GM21390 (cell line): ENCODE measurements at regions not wholly inside any gene's neighbourhood (a gene's known extent, or its start where the extent isn't known, plus 50 kb on each side); places are given as distances from the start of the nearest gene placed in this dataset.
"Not testable (repeated sequence)": the region's sequence is repeated elsewhere in the genome, so short reads cannot be mapped to it uniquely, and the experiment has no call there.

Experiments
- ATAC-seq: cut with Tn5 transposase; IDR thresholded peaks from one replicate; pipeline ENCODE4 v1.9.1; 2021; ENCODE audit not compliant: unreplicated experiment

DNA sequence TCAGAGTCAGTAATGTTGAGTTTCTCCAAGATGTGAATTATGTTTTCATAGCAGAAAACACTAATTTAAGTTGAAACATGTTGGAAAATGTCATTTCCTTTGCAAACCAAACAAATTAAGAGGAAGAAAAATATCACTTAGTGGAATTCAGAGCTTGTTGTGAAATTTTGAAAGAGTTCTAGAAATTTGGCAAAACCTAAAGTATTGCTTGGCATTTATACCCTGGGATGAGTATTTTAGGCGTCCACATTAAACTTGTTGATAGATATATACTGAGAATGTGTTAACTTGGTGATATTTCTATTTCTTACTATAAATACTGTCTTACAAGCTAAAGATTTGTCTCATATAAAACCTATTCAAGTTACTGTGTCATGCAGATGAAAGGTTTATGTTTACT is 335.2 kb downstream of the NSUN3 start:
- ATAC-seq, result no peak

DNA sequence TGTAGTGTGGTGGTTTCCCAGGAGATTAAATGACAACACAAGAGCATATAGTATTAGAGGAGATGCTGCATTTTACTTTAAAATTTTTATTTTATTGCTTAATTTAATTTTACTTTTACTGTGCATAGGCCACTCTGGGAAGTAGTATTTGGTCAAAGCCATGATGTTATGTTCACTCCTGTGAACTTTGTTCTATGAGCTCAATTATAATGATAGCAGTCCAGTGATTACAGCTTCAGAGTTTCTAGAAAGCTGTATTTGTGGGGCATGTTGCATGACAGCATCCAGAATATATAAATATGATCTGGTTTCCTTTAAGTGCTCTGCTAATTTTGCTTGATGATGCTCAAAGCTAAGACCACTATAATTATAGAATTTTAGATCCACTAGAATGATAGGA is 338.6 kb downstream of the NSUN3 start:
- ATAC-seq, result no peak

DNA sequence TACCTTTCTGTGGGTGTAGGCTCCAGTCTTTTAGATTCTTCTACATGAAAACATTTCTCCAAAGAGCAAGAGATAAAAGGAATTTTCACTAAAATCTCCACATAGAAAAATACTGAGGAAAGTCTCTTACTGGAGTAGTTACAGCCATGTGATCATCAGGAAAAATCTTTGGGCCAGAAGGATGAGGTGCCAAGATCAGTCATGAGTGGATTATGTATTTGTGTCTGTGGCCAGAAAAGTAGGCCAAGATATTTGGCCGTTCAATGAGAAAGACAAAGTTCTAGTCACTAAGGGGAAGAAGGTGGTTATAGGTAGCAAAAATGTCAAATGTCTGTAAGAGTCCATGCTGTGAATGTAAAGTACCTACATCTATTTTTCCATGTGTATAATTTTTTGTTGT is 339.3 kb downstream of the NSUN3 start:
- ATAC-seq, result no peak

DNA sequence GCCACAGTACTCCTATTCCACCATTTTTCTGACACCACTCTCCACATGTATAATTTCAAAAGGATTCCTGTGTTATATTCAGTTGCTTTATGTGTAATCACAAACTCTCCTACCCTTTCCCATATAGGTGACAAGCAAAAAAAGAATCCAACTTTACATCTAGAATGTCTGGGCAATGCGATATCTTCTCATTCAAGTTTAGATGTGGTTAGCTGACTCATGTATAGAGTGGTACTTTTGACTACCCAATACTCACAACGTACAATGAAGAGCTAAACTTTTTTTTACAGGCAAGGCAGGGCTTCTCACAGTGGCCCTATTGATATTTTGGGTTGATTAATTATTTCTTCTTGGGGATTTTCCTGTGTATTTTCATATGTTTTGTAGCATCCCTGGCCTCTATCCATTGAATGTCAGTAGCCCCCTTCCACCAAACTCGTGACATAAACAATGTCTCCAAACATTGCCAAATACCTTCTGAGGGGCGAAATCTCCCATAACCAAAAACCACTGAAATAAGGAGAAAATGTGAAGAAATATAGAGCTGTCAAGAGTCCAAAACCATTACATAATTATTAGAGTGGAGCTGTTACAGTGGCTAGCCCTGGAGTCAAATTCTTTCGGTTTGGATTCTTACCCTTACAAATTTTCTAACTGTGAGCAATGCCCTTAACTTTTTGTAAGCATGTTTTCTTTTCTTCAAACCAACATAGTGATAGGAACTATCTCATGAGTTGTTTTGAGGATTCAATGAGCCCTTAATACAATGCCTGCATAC is 342.6 kb downstream of the NSUN3 start:
- no peak for ATAC-seq

DNA sequence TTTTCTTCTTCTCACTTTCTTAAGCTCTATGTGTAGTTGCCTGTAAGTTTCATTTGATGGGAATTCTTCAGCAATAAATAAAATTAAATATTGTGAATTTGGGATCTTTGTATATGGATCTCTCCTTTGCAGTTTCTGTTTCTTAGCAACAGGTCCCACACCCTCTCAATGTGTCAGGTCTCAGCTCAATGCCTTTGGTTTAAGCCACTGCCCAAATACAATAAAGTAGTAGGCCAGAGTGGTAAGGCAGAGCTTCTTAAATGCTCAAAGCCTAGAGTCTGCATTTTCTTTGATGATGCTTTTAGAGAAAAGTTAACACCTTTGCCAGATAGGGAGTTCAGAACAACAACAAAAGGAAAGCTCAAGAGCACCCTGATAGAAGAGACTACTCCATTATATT is 343.7 kb downstream of the NSUN3 start:
- ATAC-seq, result no peak

DNA sequence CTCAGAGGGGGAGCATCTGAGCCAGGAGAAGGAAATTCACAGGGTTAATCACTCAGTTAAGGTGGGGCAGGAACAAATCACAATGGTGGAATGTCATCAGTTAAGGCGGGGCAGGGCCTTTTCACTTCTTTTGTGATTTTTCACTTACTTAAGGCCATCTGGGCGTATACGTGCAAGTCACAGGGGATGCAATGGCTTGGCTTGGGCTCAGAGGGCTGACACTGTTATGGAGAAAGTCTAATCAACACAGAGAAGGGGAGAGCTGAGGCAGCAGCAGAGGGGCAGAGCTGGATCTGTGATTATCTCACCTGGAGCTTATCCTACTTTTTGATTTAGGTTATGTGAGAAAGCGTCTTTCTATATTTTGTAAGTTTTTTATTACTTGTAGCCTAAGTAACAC is 350.1 kb downstream of the NSUN3 start:
- not testable (repeated sequence) for ATAC-seq

DNA sequence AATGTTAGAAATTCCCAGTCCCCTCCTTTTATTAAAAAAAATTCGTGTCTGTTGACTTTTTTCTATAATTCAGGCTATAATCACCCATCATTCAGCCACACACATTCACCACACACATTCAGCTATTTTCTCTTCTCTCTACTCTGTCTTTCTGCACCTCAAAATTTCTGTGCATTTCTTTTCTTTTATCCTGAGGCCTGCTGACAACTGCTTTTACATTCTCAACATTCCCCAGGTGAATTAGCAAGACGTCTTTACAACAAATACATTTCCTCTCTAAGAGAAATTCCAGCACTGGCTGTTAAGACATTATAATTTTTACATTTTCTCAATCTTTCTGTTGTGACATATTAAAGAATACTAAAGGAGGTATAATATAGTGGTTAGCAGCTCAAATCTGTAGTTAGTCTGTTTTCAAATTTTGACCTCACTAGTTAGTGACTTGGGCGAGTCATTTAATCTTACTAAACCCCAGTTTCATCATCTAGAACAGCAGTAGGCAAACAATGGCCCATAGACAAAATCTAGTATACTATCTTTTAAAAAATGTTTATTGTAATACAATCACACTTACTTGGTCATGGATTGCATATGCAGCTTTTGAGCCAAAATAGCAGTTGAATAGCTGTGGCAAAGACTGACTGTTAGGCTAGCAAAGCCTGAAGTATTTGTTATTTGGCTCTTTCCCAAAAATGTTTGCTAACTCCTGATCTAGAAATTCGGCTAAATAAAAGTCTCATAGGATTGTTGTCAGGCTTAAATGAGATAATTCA is 350.7 kb downstream of the NSUN3 start:
- ATAC-seq, result no peak

DNA sequence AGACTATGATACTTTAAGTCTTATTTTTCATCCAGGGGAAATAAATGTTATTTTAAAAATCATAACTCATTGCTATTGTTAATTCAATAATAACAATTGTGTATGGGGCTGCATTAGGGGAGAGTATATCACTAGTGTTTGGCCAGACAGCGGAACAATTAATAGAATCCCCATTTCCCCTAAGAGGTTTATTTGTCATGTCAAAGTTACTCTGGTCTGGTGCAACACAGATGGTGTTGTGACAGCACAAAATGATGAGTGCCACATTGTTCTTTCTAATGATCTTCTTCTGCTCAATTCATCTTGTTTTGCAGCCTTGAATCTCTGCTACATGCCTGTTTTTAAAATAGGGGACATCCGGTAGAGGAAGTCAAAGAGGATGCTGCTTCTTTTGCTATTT is 351.6 kb downstream of the NSUN3 start:
- no peak for ATAC-seq

DNA sequence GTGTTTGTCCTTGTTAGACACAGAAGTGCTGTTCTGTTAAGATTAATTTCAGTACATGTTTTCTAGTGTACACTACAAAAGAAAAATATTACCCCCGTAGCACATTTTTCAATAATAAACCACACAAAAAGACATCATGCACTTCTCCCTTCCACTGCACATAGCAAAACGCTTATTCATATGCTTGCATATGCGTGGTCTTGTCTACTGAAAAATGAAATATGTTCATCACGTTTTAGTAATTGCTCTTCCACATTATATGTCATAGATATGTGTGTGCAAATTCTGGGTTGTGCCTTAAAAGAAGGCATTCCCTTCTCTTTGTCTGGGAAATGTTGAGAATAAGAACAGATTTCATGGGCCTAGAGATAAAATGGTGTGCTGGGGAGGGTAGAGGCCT is 353.9 kb downstream of the NSUN3 start:
- no peak for ATAC-seq

DNA sequence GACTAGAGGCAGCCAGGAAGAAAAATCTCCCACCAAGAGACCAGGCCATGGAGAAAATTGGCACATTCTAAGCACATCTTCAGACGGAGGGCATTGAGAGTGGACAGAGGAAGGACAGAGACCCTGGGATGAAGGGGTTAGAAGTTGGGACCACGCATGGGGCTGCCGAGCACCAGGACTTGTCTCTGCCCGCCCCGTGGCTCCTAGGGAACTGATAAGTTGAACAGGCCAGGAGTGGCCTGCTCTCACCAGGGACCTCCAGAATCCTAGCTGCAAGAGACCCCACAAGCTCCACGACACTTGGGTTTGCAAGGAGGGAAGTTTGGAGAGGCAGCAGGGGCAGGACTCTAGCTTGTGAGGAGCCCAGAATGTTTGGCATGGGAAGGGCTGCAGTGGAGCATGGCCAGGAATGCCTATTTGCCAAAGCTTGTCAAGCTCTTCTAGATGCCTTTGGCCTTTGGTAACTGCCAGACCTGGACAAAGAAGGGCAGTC is 355.1 kb downstream of the NSUN3 start:
- no peak for ATAC-seq

DNA sequence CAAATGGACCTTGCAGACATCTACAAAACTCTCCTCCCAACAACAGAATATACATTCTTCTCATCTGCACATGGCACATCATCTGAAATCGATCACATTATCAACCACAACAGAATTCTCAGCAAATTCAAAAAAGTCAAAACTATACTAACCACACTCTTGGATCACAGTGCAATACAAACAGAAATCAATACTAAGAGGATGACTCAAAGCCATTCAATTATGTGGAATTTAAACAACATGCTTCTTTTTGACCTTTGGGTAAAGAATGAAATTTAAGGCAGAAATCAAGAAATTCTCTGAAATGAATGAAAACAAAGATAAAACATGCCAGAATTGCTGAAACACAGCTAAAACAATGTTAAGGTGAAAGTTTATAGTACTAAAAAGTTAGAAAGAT is 358.1 kb downstream of the NSUN3 start:
- ATAC-seq, result no peak

DNA sequence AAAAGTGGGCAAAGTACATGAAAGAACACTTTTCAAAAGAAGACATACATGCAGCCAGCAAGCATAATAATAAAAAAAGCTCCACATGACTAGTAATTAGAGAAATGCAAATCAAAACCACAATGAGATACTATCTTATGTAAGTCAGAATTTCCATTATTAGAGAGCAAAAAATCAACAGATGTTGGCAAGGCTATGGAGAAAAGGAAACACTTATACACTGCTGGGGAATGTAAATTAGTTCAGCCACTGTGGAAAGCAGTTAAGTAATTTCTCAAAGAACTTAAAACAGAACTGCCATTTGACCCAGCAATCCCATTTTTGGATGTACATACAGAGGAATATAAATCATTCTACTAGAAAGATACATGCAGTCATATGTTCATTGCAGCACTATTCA is 360.7 kb downstream of the NSUN3 start:
- no peak for ATAC-seq

DNA sequence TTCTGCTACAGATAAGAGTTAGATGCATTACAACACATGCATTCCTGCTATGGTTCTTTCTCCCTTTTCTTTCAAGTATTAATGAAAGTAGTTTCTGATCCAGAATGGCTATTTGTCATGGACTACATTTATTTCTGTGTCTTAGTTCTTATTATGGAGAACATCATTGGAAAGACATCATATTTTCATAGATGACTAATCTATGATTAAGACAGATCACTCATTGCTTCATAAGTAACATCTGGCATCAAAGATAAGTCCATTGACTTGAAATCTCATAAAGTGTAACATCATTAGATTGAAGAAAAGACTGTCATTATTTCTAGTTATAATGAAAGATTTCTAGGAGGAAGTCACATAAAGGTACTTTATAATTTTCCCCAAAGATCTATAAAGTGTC is 366.7 kb downstream of the NSUN3 start:
- ATAC-seq, result no peak

DNA sequence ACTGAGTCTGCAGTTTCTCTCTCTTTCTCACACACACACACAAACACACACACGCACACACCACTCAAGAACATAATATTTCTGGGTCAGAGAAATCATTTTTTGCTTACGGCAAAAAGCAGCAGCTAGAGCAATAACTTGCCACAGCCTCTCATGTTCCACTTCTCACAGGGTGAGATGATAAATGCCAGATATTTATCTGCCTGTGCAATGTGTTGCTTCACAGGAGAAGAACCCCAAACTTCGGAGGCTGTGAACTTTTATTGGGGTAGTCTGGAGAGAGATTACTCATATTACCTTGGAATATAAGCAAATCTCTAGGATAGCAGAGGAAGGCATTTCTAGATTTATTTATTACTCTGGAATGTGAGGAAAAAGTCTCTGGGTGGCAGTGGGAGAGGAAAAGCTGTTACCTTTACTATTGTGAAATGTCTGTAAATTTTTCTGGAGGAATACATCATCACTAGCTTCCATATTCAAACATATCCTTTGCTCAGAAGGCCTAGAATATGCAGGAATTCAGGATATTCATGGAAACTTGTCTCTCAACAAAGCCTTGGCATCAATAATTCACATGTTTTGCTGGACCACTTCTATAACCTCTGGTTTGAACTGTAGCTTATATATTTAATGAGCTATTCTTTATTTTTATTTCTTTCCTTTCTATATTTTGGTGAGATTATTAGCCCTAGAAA is 369.2 kb downstream of the NSUN3 start:
- no peak for ATAC-seq

DNA sequence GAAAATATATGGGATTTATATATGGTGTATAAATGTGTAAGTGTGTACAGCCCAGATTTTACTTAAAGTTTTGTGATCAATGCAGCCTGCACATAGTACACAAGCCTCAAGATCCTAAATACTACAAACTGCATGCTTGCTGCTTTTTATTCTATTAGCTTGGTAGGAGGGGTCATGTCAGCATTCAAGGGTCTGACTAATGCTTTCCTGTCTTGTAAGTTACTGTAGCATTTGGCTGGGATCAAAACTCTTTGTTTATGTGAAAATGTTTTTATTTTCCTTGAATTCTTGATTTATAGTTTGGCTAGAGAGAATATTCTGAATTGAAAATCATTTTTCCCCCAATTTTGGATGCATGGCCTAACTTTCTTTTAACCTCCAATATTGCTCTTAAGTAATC is 370.9 kb downstream of the NSUN3 start:
- ATAC-seq, result no peak

DNA sequence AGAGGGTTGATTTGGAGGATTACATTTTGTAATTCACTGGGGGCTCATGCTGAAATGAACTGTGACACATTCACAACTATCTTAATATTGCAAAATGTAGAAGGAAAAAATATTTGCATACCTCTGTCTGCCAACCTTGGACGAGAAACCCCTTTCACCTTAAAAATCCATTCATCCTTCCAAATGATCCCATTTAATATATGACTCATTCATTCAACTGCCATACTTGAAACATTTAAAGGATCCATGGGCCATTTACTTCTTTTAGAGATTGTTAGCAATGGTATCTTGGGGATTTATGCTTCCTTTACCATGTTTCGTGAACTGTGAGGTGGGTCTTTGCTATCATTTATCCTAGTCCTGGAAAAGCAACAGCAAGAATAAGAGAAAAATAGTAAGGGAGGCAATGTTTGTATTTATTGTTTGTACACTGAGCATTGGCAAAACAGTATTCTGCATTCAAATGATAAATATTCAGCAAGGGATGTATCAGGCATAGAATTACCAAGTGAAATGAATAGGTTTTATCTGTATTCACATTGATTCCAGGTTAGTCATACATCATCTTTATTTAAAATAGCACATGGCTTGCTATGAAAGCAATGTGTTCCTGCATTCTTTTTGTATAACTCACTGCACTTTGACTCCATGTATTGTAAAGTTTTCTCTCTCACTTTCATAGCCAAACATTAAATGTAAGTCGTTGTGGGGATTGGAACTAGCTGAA is 378.1 kb downstream of the NSUN3 start:
- no peak for ATAC-seq

DNA sequence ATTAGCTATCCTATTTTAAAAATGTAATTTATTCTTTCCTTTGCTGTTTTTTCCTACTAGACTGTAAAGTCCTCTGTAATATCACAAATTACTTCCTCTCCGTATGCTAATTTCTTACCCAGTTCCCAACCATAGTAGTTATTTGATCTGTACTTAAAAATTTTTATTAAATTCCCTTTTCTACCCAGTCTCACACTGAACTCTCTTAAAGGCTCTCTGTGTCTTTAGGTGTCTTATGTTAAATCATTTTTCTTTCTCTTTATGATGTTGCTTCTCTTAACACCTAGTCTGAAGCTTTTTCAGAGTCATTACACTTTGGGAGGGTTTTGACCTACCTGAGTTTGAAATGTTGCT is 378.6 kb downstream of the NSUN3 start:
- ATAC-seq, result no peak

DNA sequence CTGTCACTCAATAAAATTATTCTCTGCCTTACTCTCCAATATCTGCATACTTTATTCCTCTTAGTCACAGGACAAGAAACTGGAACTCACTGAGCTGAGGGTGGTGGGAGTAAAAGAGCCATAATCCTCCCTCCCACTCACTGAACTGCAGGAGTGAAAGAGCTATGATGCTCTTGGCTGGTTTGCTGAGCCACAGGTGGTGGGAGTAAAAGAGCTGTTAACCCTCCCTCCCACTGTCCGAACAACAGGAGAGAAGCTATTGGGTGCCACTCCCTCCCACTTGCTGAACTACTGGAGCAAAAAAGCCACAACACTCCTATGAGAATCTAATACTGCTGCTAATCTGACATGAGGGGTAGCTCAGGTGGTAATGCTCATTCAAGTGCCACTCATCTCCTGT is 391.0 kb downstream of the NSUN3 start:
- ATAC-seq, result no peak

DNA sequence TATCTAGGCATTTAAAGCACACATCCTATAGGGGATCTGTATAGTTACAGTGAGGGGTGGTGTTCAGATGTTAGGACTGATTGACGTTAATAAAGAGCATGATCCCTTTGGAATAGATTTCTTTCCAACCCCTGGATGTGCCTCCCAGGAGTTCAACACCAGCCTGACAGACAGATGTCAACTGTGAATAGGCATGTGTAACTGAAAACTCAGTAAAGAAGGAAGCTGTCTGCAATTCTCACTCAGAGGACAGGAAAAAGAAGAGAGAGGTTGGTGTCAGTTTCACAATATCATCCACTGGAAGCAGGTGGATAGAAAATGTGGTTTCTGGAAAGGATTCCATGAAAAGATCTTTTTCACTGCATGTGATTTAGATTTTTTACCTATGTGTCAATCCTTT is 396.3 kb downstream of the NSUN3 start:
- no peak for ATAC-seq

DNA sequence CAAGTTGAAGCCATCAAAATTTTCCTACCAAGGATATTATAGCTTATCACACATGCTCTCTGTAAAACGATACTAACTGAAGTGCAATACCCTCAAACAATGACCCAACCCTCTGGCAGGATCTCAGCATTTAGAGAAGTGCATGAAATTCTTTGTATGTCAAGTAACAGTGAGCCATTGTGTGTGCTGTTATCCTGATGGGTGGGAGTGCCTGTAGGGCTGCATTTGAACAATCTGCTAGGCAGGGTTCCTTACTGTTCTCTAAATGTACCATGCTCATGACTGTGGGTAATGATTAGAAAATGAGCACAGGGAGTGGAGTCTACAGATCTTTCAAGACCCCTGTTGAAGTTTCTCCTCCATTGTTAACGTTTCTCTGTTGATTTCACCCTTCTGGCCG is 398.1 kb downstream of the NSUN3 start:
- no peak for ATAC-seq

DNA sequence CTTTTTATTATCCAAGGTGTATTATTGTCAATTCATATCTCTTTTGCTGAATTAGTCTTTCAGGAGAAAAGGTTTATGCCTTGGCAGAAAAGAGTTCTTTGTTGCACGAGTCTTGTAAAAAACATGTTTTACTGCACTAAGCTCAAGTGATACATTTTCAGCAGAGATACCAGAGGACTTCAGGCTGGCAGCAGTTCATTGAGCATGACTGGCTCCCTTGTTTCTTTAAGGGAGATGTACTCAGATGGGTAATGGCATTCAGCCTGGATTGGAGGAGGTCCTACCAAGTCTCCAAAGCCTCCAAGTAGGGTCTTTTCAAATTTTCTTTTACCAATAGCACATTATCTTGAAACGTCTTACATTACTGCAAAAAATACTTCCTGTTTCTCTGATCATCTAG is 400.1 kb downstream of the NSUN3 start:
- ATAC-seq, result no peak
